GM18867 (cell line): ENCODE measurements at regions not wholly inside any gene's neighbourhood (a gene's known extent, or its start where the extent isn't known, plus 50 kb on each side); places are given as distances from the start of the nearest gene placed in this dataset.
"Not testable (repeated sequence)": the region's sequence is repeated elsewhere in the genome, so short reads cannot be mapped to it uniquely, and the experiment has no call there.

Experiments
- ATAC-seq: cut with Tn5 transposase; IDR thresholded peaks from one replicate; pipeline ENCODE4 v1.9.1; 2021; ENCODE audit warnings: mild to moderate bottlenecking, moderate library complexity; ENCODE audit not compliant: unreplicated experiment

DNA sequence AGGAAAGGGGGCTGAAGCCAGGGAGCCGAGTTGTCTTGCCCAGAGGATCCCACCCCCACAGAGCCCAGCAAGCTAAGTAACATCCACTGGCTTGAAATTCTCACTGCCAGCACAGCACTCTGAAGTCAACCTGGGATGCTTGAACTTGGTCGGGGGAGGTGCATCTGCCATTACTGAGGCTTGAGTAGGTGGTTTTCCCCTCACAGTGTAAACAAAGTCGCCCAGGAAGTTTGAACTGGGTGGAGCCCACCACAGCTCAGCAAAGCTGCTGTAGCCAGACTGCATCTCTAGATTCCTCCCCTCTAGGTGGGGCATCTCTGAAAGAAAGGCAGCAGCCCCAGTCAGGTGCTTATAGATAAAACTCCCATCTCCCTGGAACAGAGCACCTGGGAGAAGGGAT lies 54.3 kb upstream of the GRIA3 start:
- not testable (repeated sequence) for ATAC-seq
